ENCODE measurements at regions not wholly inside any gene's neighbourhood (a gene's known extent, or its start where the extent isn't known, plus 50 kb on each side); places are given as distances from the start of the nearest gene placed in this dataset.

DNA sequence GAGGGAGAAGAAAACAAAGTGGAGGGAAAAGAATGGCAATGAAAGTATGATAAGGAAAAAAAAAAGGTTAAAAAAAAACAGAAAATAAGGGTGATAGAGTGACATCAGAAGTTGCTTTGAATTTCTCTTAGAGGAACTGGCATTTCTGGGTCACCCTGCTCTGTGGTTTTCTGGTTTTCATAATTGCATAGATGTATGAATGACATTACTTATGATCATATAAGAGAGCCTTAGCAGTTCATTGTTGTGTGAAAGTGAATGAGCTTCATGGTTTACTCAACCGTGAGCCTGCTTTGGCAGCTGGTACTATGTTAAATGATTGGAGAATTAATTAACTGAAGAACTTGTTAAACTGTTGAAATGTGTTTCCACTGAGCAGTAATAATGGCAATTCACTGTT lies 336.4 kb upstream of the FBXO33 start:
- TF ChIP-seq, protein P1, sequence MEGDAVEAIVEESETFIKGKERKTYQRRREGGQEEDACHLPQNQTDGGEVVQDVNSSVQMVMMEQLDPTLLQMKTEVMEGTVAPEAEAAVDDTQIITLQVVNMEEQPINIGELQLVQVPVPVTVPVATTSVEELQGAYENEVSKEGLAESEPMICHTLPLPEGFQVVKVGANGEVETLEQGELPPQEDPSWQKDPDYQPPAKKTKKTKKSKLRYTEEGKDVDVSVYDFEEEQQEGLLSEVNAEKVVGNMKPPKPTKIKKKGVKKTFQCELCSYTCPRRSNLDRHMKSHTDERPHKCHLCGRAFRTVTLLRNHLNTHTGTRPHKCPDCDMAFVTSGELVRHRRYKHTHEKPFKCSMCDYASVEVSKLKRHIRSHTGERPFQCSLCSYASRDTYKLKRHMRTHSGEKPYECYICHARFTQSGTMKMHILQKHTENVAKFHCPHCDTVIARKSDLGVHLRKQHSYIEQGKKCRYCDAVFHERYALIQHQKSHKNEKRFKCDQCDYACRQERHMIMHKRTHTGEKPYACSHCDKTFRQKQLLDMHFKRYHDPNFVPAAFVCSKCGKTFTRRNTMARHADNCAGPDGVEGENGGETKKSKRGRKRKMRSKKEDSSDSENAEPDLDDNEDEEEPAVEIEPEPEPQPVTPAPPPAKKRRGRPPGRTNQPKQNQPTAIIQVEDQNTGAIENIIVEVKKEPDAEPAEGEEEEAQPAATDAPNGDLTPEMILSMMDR (IDR thresholded peaks at IDR 0.05): no peak
- TF ChIP-seq CEBPB (IDR thresholded peaks at IDR 0.05) (no peak), HDAC2 (IDR thresholded peaks at IDR 0.05) (no peak), BHLHE40 (IDR thresholded peaks at IDR 0.05; ENCODE audit: low read depth, low read length) (no peak), SREBF2 (IDR thresholded peaks at IDR 0.05) (no peak), TP53 (CRISPR knock-in tag; IDR thresholded peaks at IDR 0.05) (no peak), FOSB (CRISPR knock-in tag; IDR thresholded peaks at IDR 0.05) (no peak), PHF8 (IDR thresholded peaks at IDR 0.05; ENCODE audit: borderline replicate concordance, low read depth) (no peak), RAD21 (conservative IDR thresholded peaks at IDR 0.05 in 1 of 2, IDR thresholded peaks at IDR 0.05 in 1 of 2) (no peak), EP300 (IDR thresholded peaks at IDR 0.05) (no peak), REST (IDR thresholded peaks at IDR 0.05) (no peak)
- TF ChIP-seq, protein P2, sequence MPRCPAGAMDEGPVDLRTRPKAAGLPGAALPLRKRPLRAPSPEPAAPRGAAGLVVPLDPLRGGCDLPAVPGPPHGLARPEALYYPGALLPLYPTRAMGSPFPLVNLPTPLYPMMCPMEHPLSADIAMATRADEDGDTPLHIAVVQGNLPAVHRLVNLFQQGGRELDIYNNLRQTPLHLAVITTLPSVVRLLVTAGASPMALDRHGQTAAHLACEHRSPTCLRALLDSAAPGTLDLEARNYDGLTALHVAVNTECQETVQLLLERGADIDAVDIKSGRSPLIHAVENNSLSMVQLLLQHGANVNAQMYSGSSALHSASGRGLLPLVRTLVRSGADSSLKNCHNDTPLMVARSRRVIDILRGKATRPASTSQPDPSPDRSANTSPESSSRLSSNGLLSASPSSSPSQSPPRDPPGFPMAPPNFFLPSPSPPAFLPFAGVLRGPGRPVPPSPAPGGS (IDR thresholded peaks at IDR 0.05): no peak
- TF ChIP-seq, protein P3, sequence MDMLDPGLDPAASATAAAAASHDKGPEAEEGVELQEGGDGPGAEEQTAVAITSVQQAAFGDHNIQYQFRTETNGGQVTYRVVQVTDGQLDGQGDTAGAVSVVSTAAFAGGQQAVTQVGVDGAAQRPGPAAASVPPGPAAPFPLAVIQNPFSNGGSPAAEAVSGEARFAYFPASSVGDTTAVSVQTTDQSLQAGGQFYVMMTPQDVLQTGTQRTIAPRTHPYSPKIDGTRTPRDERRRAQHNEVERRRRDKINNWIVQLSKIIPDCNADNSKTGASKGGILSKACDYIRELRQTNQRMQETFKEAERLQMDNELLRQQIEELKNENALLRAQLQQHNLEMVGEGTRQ (IDR thresholded peaks at IDR 0.05): no peak

Measured in A549 (cell line).